Lung (tissue), 11 donors: ENCODE measurements at regions not wholly inside any gene's neighbourhood (a gene's known extent, or its start where the extent isn't known, plus 50 kb on each side); places are given as distances from the start of the nearest gene placed in this dataset.

ENCODE experiments used
- ATAC-seq: fragments of 200-7000 bp; cut with Tn5 transposase; one replicate; pipeline ENCODE4 v1.9.1; 2020; ENCODE audit warnings: moderate number of reproducible peaks; ENCODE audit not compliant: insufficient read depth, low FRiP score
- DNase-seq, 3 donors: peaks; one replicate each; pipeline ENCODE4 v3.0.0-alpha.2; 2013 to 2017
- H3K27ac ChIP-seq, 2 donors: one replicate each; pipeline ENCODE4 v1.5.1; 2013; ENCODE audit warnings: mild to moderate bottlenecking in 2 of 2, moderate library complexity in 2 of 2, control low read depth in 1 of 2, inconsistent platforms in 1 of 2, low read depth in 1 of 2, low read length in 1 of 2
- H3K27me3 ChIP-seq, 3 donors: one replicate each; pipeline ENCODE4 v1.5.1; 2013; ENCODE audit warnings: low read length in 2 of 3; ENCODE audit not compliant: control insufficient read depth in 3 of 3, insufficient read depth in 3 of 3
- H3K36me3 ChIP-seq, 4 donors: one replicate each; pipeline ENCODE4 v1.5.1; 2013; ENCODE audit warnings: low read length in 4 of 4, mild to moderate bottlenecking in 1 of 4, moderate library complexity in 1 of 4; ENCODE audit not compliant: control insufficient read depth in 4 of 4, insufficient read depth in 4 of 4
- H3K4me1 ChIP-seq, 5 donors: one replicate each; pipeline ENCODE4 v1.5.1; 2013; ENCODE audit warnings: low read length in 5 of 5, mild to moderate bottlenecking in 2 of 5, moderate library complexity in 1 of 5; ENCODE audit not compliant: control insufficient read depth in 5 of 5, insufficient read depth in 5 of 5
- H3K4me3 ChIP-seq: one replicate; pipeline ENCODE4 v1.5.1; 2013; ENCODE audit warnings: mild to moderate bottlenecking, control low read depth, moderate library complexity
- H3K9ac ChIP-seq, 2 donors: one replicate each; pipeline ENCODE4 v1.5.1; 2013; ENCODE audit warnings: low read length in 2 of 2, control low read depth in 1 of 2; ENCODE audit not compliant: insufficient read depth in 1 of 2
- H3K9me3 ChIP-seq, 4 donors: one replicate each; pipeline ENCODE4 v1.5.1; 2013; ENCODE audit warnings: low read length in 3 of 4, mild to moderate bottlenecking in 1 of 4, moderate library complexity in 1 of 4; ENCODE audit not compliant: control insufficient read depth in 4 of 4, insufficient read depth in 3 of 4
- CTCF ChIP-seq: IDR thresholded peaks from 2 replicates; pipeline ENCODE4 v1.5.1; 2012; ENCODE audit warnings: mild to moderate bottlenecking; ENCODE audit errors: control extremely low read depth, extremely low read depth
- WGBS, 2 donors: extraction: QIAGEN DNeasy Blood & Tissue Kit; methylation state at CpG; one replicate each; pipeline ENCODE4 v1.1.7; 2013; 5-methylcytosine and 5-hydroxymethylcytosine counted together
- donor health status: control.
- donor health status: control.
- donor health status: Bipolar disorder and iron deficiency.
- donor health status: healthy.
- donor health status: DM: yes; HTN: yes; CAD: no.

GRCh38 chr1:168871531-168871930 lies 142.5 kb upstream of the DPT start:
- DNase-seq (no peak), ATAC-seq (no peak)
- Histone ChIP-seq H3K27ac (no peak overlapping the region), H3K9me3 (no peaks in the 10 kb centered on the region), H3K4me3 (no peak overlapping the region), H3K4me1 (peaks cover 0 to 5% (median 0%) of the 10 kb centered on the region in 5 donors), H3K27me3 (no peaks in the 10 kb centered on the region), H3K9ac (no peak overlapping the region), H3K36me3 (no peaks in the 10 kb centered on the region)
- 91 to 92% methylated on average over 1 of the region's 1 CpG for WGBS, 2 donors
- no peak for TF ChIP-seq CTCF

- Histone ChIP-seq H3K27ac (no peak overlapping the region), H3K4me1 (peaks cover 0 to 13% (median 6%) of the 10 kb centered on the region in 5 donors), H3K9me3 (no peaks in the 10 kb centered on the region), H3K9ac (no peak overlapping the region), H3K4me3 (no peak overlapping the region), H3K27me3 (no peaks in the 10 kb centered on the region), H3K36me3 (no peaks in the 10 kb centered on the region)
- no peak for ATAC-seq
- peak in 1 of 3 donors; percentile 51 for DNase-seq
- 74 to 81% methylated on average over 1 of the region's 1 CpG for WGBS, 2 donors
- no peak for TF ChIP-seq CTCF
Observed at GRCh38 chr1:168875831-168876230, 146.8 kb upstream of the DPT start.

- H3K9me3 ChIP-seq: no peaks in the 10 kb centered on the region
- no peak overlapping the region for H3K27ac ChIP-seq
- no peaks in the 10 kb centered on the region for H3K36me3 ChIP-seq
- no peak for DNase-seq
- no peak overlapping the region for H3K9ac ChIP-seq
- H3K4me1 ChIP-seq: peaks cover 0 to 22% (median 9%) of the 10 kb centered on the region in 5 donors
- ATAC-seq: no peak
- 83 to 87% methylated on average over 1 of the region's 1 CpG for WGBS, 2 donors
- H3K4me3 ChIP-seq: no peak overlapping the region
- H3K27me3 ChIP-seq: no peaks in the 10 kb centered on the region
- TF ChIP-seq CTCF: no peak
Observed at GRCh38 chr1:168876830-168877229, 147.8 kb upstream of the DPT start.
